Nephron progenitor cell (in vitro differentiated cells): ENCODE measurements at regions not wholly inside any gene's neighbourhood (a gene's known extent, or its start where the extent isn't known, plus 50 kb on each side); places are given as distances from the start of the nearest gene placed in this dataset.

Experiments used
- DNase-seq: peaks from one replicate; pipeline ENCODE4 v3.0.0; 2021
- H3K27ac Mint-ChIP-seq: 2 replicates; pipeline ENCODE4 v1.8.0; 2021; ENCODE audit warnings: mild to moderate bottlenecking, moderate library complexity, mixed read lengths
- H3K27me3 Mint-ChIP-seq: 2 replicates; pipeline ENCODE4 v1.8.0; 2021; ENCODE audit warnings: mild to moderate bottlenecking, low read depth, mixed read lengths; ENCODE audit not compliant: poor library complexity
- H3K36me3 Mint-ChIP-seq: 2 replicates; pipeline ENCODE4 v1.8.0; 2021; ENCODE audit warnings: low read depth, mixed read lengths
- H3K4me1 Mint-ChIP-seq: 2 replicates; pipeline ENCODE4 v1.8.0; 2021; ENCODE audit warnings: mixed read lengths
- H3K4me3 Mint-ChIP-seq: 2 replicates; pipeline ENCODE4 v1.8.0; 2021; ENCODE audit warnings: mild to moderate bottlenecking, moderate library complexity, mixed read lengths
- H3K9me3 Mint-ChIP-seq: 2 replicates; pipeline ENCODE4 v1.8.0; 2021; ENCODE audit warnings: mild to moderate bottlenecking, moderate library complexity, mixed read lengths
- TF ChIP-seq, protein P1 (sequence below): fragments of 200-600 bp; sonication (generic); IDR thresholded peaks from 2 replicates; pipeline ENCODE4 v1.5.0; 2021; ENCODE audit warnings: antibody characterized with exemption

DNA sequence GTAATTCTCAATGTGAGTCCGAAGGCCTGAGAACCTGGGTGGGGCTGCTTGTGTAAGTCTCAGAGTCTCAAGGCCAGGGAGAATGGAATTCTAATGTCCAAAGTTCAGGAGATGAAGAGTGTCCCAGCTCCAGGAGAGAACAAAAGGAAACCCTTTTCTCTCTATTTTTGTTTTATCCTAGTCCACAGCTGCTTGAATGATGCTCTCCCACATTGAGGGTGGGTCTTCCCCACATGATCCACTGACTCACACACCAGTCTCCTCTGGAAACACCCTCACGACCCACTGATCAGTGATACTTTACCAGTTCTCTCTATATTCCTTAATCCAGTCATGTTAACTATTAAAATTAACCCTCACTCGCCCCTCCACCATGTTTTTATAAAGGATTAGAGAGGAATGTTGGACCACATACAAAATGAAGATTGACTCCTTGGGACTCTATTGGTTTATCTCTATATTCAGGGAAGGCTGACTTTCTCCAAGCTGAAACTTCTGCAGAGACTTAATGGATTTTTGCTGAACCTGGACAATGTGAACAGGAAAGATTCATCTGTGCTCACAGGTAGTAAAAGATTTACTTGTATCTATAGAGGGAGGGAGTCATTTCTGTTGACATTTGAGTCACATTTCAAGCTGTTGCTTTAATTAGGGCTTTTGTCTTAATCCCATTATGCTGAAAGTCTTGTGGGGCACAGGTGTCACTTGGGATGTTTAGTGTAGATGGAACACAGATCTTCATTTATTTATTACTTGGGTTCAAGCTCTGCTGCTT is 1061.0 kb upstream of the TMEM132C start:
- no peak overlapping the region for H3K27ac Mint-ChIP-seq
- no peaks in the 10 kb centered on the region for H3K36me3 Mint-ChIP-seq
- H3K9me3 Mint-ChIP-seq, result peaks cover 8% of the 10 kb centered on the region
- H3K27me3 Mint-ChIP-seq, result peaks cover 12% of the 10 kb centered on the region
- no peaks in the 10 kb centered on the region for H3K4me1 Mint-ChIP-seq
- DNase-seq, result no peak
- TF ChIP-seq, protein P1, sequence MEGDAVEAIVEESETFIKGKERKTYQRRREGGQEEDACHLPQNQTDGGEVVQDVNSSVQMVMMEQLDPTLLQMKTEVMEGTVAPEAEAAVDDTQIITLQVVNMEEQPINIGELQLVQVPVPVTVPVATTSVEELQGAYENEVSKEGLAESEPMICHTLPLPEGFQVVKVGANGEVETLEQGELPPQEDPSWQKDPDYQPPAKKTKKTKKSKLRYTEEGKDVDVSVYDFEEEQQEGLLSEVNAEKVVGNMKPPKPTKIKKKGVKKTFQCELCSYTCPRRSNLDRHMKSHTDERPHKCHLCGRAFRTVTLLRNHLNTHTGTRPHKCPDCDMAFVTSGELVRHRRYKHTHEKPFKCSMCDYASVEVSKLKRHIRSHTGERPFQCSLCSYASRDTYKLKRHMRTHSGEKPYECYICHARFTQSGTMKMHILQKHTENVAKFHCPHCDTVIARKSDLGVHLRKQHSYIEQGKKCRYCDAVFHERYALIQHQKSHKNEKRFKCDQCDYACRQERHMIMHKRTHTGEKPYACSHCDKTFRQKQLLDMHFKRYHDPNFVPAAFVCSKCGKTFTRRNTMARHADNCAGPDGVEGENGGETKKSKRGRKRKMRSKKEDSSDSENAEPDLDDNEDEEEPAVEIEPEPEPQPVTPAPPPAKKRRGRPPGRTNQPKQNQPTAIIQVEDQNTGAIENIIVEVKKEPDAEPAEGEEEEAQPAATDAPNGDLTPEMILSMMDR, result no peak
- no peak overlapping the region for H3K4me3 Mint-ChIP-seq

DNA sequence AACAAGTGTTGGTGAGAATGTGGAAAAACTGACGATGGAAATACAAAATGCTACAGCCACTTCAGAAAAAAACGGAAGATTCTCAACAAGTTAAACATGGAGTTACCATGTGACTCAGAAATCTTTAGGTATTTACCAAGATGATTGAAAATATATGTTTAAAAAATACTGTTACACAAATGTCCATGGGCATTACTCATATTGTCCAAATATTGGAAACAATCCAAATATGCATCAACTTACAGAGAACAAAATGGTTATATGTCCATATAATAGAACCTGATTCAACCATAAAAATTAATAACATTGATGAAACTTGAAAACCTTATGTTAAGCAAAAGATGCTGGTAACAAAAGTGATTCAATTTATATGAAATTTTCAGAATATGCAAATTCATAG is 1057.7 kb upstream of the TMEM132C start:
- TF ChIP-seq, protein P1, result no peak
- H3K4me1 Mint-ChIP-seq, result no peaks in the 10 kb centered on the region
- H3K27me3 Mint-ChIP-seq, result peaks cover 11% of the 10 kb centered on the region
- no peak overlapping the region for H3K4me3 Mint-ChIP-seq
- H3K27ac Mint-ChIP-seq, result no peak overlapping the region
- no peak for DNase-seq
- no peaks in the 10 kb centered on the region for H3K9me3 Mint-ChIP-seq
- no peaks in the 10 kb centered on the region for H3K36me3 Mint-ChIP-seq

DNA sequence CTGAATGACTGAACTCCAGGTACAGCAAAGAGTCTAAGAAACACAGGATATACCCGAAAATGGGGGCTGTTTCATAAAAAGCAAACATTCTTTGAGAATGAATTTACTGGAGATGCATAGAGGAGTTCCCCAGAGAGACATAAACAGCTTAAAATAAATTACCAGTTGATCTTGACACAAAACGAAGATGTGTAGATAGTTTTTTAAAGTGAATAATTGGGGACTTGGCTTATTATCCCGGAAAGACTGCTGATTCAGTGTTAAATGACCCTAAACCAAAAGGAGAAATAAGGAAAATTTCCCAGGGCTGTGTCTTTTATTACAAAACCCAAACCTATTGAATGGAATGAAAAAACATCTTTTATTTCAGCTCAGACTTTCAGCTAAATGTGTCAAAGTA is 1052.8 kb upstream of the TMEM132C start:
- Mint-ChIP-seq H3K27me3 (peaks cover 16% of the 10 kb centered on the region), H3K4me3 (no peak overlapping the region), H3K36me3 (no peaks in the 10 kb centered on the region)

DNA sequence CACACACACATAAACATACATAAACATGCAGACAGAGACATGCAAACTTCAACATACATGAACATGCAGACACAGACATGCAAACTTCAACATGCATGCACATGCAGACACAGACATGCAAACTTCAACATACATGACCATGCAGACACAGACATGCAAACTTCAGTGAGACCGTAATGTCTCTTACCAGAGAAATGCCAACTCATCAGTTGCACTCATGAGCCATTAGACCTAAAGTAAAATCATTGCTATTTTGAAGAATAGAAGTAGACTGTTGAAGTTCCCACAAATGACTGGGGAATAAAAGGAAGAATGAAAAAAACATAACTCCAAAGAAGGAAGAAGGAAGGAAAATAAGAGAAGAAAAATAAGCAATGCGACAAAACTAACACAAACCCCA is 1044.0 kb upstream of the TMEM132C start:
- no peak for DNase-seq
- H3K4me3 Mint-ChIP-seq, result no peak overlapping the region
- peaks cover 3% of the 10 kb centered on the region for H3K9me3 Mint-ChIP-seq
- peaks cover 7% of the 10 kb centered on the region for H3K27me3 Mint-ChIP-seq
- H3K27ac Mint-ChIP-seq, result no peak overlapping the region
- TF ChIP-seq, protein P1, result no peak
- peaks cover 13% of the 10 kb centered on the region for H3K4me1 Mint-ChIP-seq
- H3K36me3 Mint-ChIP-seq, result no peaks in the 10 kb centered on the region

More for the DNA sequence above, 1052.8 kb upstream of the TMEM132C start:
- no peaks in the 10 kb centered on the region for H3K4me1 Mint-ChIP-seq
- H3K27ac Mint-ChIP-seq, result no peak overlapping the region
- H3K9me3 Mint-ChIP-seq, result peaks cover 7% of the 10 kb centered on the region
- no peak for DNase-seq
- TF ChIP-seq, protein P1, result no peak

DNA sequence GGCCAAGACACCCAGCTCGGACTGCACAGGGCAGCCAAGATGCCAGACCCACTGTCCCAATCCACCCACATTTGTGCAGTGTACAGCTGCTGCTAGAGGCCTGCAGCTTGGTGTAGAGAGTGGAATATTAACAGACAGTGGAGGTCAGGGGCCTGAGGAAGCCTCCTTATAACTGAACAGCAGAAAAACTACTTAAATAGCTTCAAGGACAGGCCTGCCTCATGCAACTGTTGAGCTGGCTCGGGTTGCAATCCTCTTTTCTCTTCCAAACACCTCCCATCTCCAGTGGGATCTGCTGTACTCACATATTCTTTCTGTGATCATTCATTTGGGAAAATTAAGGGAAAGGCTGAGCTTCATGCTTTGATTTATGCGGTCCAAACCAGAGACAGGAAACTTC is 1043.2 kb upstream of the TMEM132C start:
- Mint-ChIP-seq H3K4me1 (peaks cover 13% of the 10 kb centered on the region), H3K36me3 (no peaks in the 10 kb centered on the region), H3K27me3 (peaks cover 7% of the 10 kb centered on the region), H3K4me3 (no peak overlapping the region), H3K9me3 (peaks cover 1% of the 10 kb centered on the region), H3K27ac (peak overlapping the region; percentile 76)
- TF ChIP-seq, protein P1, result no peak
- DNase-seq, result no peak

DNA sequence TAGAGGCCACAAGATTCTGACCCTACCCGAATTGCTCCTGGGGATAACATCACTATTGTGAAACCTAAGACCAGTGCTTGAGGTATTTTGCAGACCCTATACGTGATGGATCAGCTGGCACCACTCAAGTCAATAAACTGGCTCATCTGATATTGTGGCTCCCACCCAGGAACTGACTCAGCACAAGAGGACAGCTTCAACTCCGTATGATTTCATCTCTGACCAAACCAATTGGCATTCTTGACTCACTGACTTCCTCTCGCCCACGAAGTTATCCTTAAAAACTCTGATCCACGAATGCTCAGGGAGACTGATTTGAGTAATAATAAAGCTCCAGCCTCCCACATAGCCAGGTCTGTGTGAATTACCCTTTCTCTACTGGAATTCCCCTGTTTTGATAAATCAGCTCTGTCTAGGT is 1036.1 kb upstream of the TMEM132C start:
- Mint-ChIP-seq H3K27ac (no peak overlapping the region), H3K4me1 (no peaks in the 10 kb centered on the region), H3K9me3 (no peaks in the 10 kb centered on the region), H3K36me3 (no peaks in the 10 kb centered on the region), H3K27me3 (peaks cover 4% of the 10 kb centered on the region), H3K4me3 (no peak overlapping the region)
- TF ChIP-seq, protein P1, result no peak
- no peak for DNase-seq
